Panc1 (cell line): ENCODE measurements at regions not wholly inside any gene's neighbourhood (a gene's known extent, or its start where the extent isn't known, plus 50 kb on each side); places are given as distances from the start of the nearest gene placed in this dataset.

Source experiments
- CTCF ChIP-seq: fragments of 450-650 bp; IDR thresholded peaks from 2 replicates; pipeline ENCODE4 v1.5.1; 2017; ENCODE audit warnings: mild to moderate bottlenecking
- TCF7L2 ChIP-seq: IDR thresholded peaks from 2 replicates; pipeline ENCODE4 v1.6.1; 2011; ENCODE audit warnings: mild to moderate bottlenecking, low read depth, low read length, inconsistent platforms

- TF ChIP-seq CTCF (no peak), TCF7L2 (no peak)
Observed at GRCh38 chr20:12063106-12063684, 145.5 kb downstream of the BTBD3 start.
